SIG-M5 treated with dmso at 0.1 percent for 504 hours (cell line): ENCODE measurements at regions not wholly inside any gene's neighbourhood (a gene's known extent, or its start where the extent isn't known, plus 50 kb on each side); places are given as distances from the start of the nearest gene placed in this dataset.

ENCODE experiments used
- DNase-seq: peaks from one replicate; lab custom pipeline; 2025; ENCODE audit not compliant: unreplicated experiment; lab: John Stamatoyannopoulos, UW

GRCh38 chr21:16777041-16777720 is 735.7 kb upstream of the CXADR start:
- no peak for DNase-seq

GRCh38 chr21:16788584-16788983 is 724.3 kb upstream of the CXADR start:
- DNase-seq: no peak

GRCh38 chr21:16789636-16790035 is 723.2 kb upstream of the CXADR start:
- no peak for DNase-seq

GRCh38 chr21:16792101-16792500 is 720.7 kb upstream of the CXADR start:
- DNase-seq: no peak

GRCh38 chr21:16794950-16795349 is 717.9 kb upstream of the CXADR start:
- DNase-seq: no peak

- DNase-seq: no peak
These were observed 716.1 kb upstream of the CXADR start for GRCh38 chr21:16796776-16797175.

- no peak for DNase-seq
These were observed 715.3 kb upstream of the CXADR start for GRCh38 chr21:16797540-16797939.

GRCh38 chr21:16797966-16798365 is 714.9 kb upstream of the CXADR start:
- no peak for DNase-seq

- no peak for DNase-seq
These were observed 712.1 kb upstream of the CXADR start for GRCh38 chr21:16800536-16801275.

- no peak for DNase-seq
These were observed 701.8 kb upstream of the CXADR start for GRCh38 chr21:16811011-16811410.

GRCh38 chr21:16811970-16812369 is 700.9 kb upstream of the CXADR start:
- DNase-seq: no peak

- no peak for DNase-seq
These were observed 697.6 kb upstream of the CXADR start for GRCh38 chr21:16815243-16815642.

GRCh38 chr21:16821588-16821987 is 691.3 kb upstream of the CXADR start:
- DNase-seq: no peak

- no peak for DNase-seq
These were observed 683.3 kb upstream of the CXADR start for GRCh38 chr21:16829532-16829931.

- no peak for DNase-seq
These were observed 680.1 kb upstream of the CXADR start for GRCh38 chr21:16832791-16833190.

- DNase-seq: no peak
These were observed 678.1 kb upstream of the CXADR start for GRCh38 chr21:16834791-16835190.

GRCh38 chr21:16837321-16837720 is 675.5 kb upstream of the CXADR start:
- DNase-seq: no peak

GRCh38 chr21:16837721-16838120 is 675.1 kb upstream of the CXADR start:
- DNase-seq: no peak

GRCh38 chr21:16838331-16838730 is 674.5 kb upstream of the CXADR start:
- DNase-seq: no peak

GRCh38 chr21:16840538-16840937 is 672.3 kb upstream of the CXADR start:
- no peak for DNase-seq

GRCh38 chr21:16841975-16842695 is 670.7 kb upstream of the CXADR start:
- no peak for DNase-seq

- DNase-seq: no peak
These were observed 670.2 kb upstream of the CXADR start for GRCh38 chr21:16842696-16843035.
